OCI-LY7 (cell line): ENCODE measurements at regions not wholly inside any gene's neighbourhood (a gene's known extent, or its start where the extent isn't known, plus 50 kb on each side); places are given as distances from the start of the nearest gene placed in this dataset.

Source experiments
- BruUV-seq: library from RNA; stranded (reverse); fragments of 400-500 nt; replicated peaks from 2 replicates; lab custom pipeline; 2021; lab: Mats Ljungman, UMichigan
- CTCF ChIA-PET: fragments of 300-600 bp; sonication (Branson Sonifier 250); formaldehyde crosslinking; loops from one replicate; lab custom pipeline; 2022; ENCODE audit warnings: antibody characterized with exemption; ENCODE audit not compliant: unreplicated experiment; lab: Charles Lee
- POLR2A ChIA-PET: fragments of 300-600 bp; sonication (Branson Sonifier 250); formaldehyde crosslinking; loops from one replicate; lab custom pipeline; 2022; ENCODE audit warnings: antibody characterized with exemption; lab: Charles Lee
- DNase-seq: peaks from one replicate; pipeline ENCODE4 v3.0.0-alpha.2; 2015; ENCODE audit warnings: low spot score
- H2AFZ ChIP-seq: fragments of 200-600 bp; sonication (generic), shearing (Covaris generic); 2 replicates; pipeline ENCODE4 v1.6.1; 2014; ENCODE audit warnings: mild to moderate bottlenecking, antibody characterized with exemption, low read length, moderate library complexity
- H3K27ac ChIP-seq: fragments of 200-600 bp; sonication (generic); 2 replicates; pipeline ENCODE4 v1.5.1; 2014; ENCODE audit warnings: mixed run types, low read depth, mild to moderate bottlenecking, moderate library complexity, low read length, inconsistent platforms; ENCODE audit not compliant: poor library complexity, severe bottlenecking
- H3K36me3 ChIP-seq: fragments of 200-600 bp; sonication (generic); 2 replicates; pipeline ENCODE4 v1.6.1; 2014; ENCODE audit warnings: mild to moderate bottlenecking, antibody characterized with exemption, low read length, moderate library complexity, mixed read lengths; ENCODE audit not compliant: insufficient read depth
- H3K4me1 ChIP-seq: fragments of 200-600 bp; sonication (generic); 2 replicates; pipeline ENCODE4 v1.5.1; 2014; ENCODE audit warnings: mild to moderate bottlenecking, low read length; ENCODE audit not compliant: insufficient read depth, poor library complexity, severe bottlenecking
- H3K4me2 ChIP-seq: fragments of 200-600 bp; sonication (generic); 2 replicates; pipeline ENCODE4 v1.6.1; 2014; ENCODE audit warnings: mild to moderate bottlenecking, low read length
- H3K4me3 ChIP-seq: fragments of 200-600 bp; sonication (generic); 2 replicates; pipeline ENCODE4 v1.5.1; 2014; ENCODE audit warnings: mild to moderate bottlenecking, low read depth, low read length; ENCODE audit not compliant: poor library complexity, severe bottlenecking
- H3K79me2 ChIP-seq: fragments of 200-600 bp; sonication (generic); 2 replicates; pipeline ENCODE4 v1.6.1; 2016; ENCODE audit warnings: low read depth, mild to moderate bottlenecking, low read length, moderate library complexity, mixed read lengths; ENCODE audit not compliant: insufficient read depth
- H3K9me2 ChIP-seq: fragments of 200-600 bp; sonication (generic); 2 replicates; pipeline ENCODE4 v1.6.1; 2016; ENCODE audit warnings: mild to moderate bottlenecking, low read length, mixed read lengths; ENCODE audit not compliant: insufficient read depth
- H3K9me3 ChIP-seq: fragments of 200-600 bp; sonication (generic); 2 replicates; pipeline ENCODE4 v1.6.1; 2014; ENCODE audit warnings: mild to moderate bottlenecking, mixed run types, low read length, mixed read lengths
- H4K20me1 ChIP-seq: fragments of 200-600 bp; sonication (generic); 2 replicates; pipeline ENCODE4 v1.6.1; 2014; ENCODE audit warnings: mild to moderate bottlenecking, antibody characterized with exemption, low read length, moderate library complexity, mixed read lengths; ENCODE audit not compliant: insufficient read depth
- EZH2phosphoT487 ChIP-seq: fragments of 200-600 bp; sonication (generic); IDR thresholded peaks from 2 replicates; pipeline ENCODE4 v1.6.1; 2018; ENCODE audit warnings: low read depth, borderline replicate concordance, mild to moderate bottlenecking, mixed run types, antibody characterized with exemption, low read length, moderate library complexity, mixed read lengths
- intact Hi-C: fragments of 100-400 bp; cut with micrococcal nuclease; formaldehyde crosslinking; loops from one replicate; pipeline ENCODE4 v1.10.0; 2022; ENCODE audit not compliant: unreplicated experiment
- TF ChIP-seq, protein P1 (sequence below): fragments of 200-600 bp; sonication (generic); conservative IDR thresholded peaks from 2 replicates; pipeline ENCODE4 v1.5.1; 2014; ENCODE audit warnings: mild to moderate bottlenecking, antibody characterized with exemption, low read length, moderate library complexity, mixed read lengths

DNA sequence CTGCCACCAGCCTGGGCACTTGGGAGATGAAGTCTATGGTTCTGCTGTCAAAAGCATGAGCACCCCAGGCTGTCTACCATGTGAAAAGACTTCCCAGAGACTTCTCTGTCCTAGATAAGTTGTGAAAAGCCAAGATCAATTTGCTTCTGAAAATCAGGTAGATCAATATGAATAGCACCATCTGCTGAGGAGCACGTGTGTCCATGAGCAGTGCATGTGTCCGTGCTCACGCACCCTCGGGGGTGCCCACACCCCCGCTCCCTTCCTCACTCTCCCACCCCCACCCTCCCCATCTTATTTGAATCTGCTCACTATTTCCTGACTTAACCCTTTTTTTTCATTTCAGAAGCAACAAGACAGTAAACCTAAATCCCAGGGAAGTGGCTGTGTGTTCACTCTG is 238.3 kb upstream of the SDK2 start:
- Histone ChIP-seq H4K20me1 (no peaks in the 10 kb centered on the region), H3K27ac (no peak overlapping the region), H3K4me2 (no peak overlapping the region), H3K9me2 (no peaks in the 10 kb centered on the region), H3K4me3 (no peak overlapping the region), H3K79me2 (no peaks in the 10 kb centered on the region), H3K4me1 (no peaks in the 10 kb centered on the region), H2AFZ (no peak overlapping the region), H3K9me3 (no peaks in the 10 kb centered on the region), H3K36me3 (no peaks in the 10 kb centered on the region)
- no TSS peak for BruUV-seq
- POLR2A ChIA-PET: no interaction called here
- TF ChIP-seq EZH2phosphoT487: no peak
- TF ChIP-seq, protein P1, sequence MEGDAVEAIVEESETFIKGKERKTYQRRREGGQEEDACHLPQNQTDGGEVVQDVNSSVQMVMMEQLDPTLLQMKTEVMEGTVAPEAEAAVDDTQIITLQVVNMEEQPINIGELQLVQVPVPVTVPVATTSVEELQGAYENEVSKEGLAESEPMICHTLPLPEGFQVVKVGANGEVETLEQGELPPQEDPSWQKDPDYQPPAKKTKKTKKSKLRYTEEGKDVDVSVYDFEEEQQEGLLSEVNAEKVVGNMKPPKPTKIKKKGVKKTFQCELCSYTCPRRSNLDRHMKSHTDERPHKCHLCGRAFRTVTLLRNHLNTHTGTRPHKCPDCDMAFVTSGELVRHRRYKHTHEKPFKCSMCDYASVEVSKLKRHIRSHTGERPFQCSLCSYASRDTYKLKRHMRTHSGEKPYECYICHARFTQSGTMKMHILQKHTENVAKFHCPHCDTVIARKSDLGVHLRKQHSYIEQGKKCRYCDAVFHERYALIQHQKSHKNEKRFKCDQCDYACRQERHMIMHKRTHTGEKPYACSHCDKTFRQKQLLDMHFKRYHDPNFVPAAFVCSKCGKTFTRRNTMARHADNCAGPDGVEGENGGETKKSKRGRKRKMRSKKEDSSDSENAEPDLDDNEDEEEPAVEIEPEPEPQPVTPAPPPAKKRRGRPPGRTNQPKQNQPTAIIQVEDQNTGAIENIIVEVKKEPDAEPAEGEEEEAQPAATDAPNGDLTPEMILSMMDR: no peak
- no peak for DNase-seq
- intact Hi-C loops: no loop called here
- CTCF ChIA-PET: no interaction called here

DNA sequence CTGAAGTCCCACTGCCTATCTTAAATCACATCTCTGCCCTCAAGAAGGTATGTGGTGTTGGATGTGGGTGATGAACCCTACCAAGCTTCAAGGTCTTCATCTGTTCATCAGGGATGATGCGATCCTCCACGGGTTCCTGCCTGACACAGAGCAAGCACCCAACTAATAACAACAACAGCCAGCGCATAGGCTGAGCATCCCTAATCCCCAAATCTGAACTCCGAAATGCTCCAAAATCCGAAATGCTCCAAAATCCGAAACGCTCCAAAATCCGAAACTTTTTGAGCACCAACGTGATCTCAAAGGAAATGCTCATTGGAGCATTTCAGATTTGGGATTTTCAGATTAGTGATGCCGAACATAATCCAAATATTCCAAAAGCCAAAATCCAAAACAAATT is 238.9 kb upstream of the SDK2 start:
- H3K9me2 ChIP-seq: no peaks in the 10 kb centered on the region
- H2AFZ ChIP-seq: no peak overlapping the region
- ChIA-PET CTCF (no interaction called here), POLR2A (no interaction called here)
- no peaks in the 10 kb centered on the region for H3K9me3 ChIP-seq
- no peaks in the 10 kb centered on the region for H3K79me2 ChIP-seq
- TF ChIP-seq, protein P1: no peak
- TF ChIP-seq EZH2phosphoT487: no peak
- no peak overlapping the region for H3K4me2 ChIP-seq
- intact Hi-C loops: no loop called here
- H3K4me1 ChIP-seq: no peaks in the 10 kb centered on the region
- H3K36me3 ChIP-seq: no peaks in the 10 kb centered on the region
- H3K27ac ChIP-seq: no peak overlapping the region
- H4K20me1 ChIP-seq: no peaks in the 10 kb centered on the region
- DNase-seq: no peak
- BruUV-seq: no TSS peak
- no peak overlapping the region for H3K4me3 ChIP-seq

DNA sequence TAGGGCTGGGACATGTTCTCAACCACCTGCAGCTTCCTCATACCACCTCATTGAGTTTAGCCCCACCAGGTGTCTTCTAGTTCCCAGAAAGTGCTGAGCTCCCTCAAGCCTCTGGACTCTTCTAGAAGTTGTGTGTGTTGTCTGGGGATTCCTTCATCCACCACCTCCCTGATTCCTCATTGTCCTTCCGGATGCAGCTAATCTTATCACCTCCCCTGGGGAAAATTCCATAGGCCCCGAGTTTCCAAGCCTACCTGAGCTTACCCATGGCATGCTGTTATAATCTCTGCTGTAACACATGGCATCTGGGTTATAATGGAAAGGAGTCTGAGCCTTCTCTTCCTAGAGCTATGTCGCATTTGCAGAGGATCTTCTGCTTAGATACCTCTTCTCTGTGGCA is 243.5 kb upstream of the SDK2 start:
- no peaks in the 10 kb centered on the region for H3K36me3 ChIP-seq
- no peak overlapping the region for H2AFZ ChIP-seq
- H3K4me1 ChIP-seq: no peaks in the 10 kb centered on the region
- CTCF ChIA-PET: no interaction called here
- no peak overlapping the region for H3K4me3 ChIP-seq
- no peak overlapping the region for H3K4me2 ChIP-seq
- no TSS peak for BruUV-seq
- H3K9me2 ChIP-seq: no peaks in the 10 kb centered on the region
- no peak for DNase-seq
- intact Hi-C loops: no loop called here
- H3K9me3 ChIP-seq: no peaks in the 10 kb centered on the region
- no peaks in the 10 kb centered on the region for H4K20me1 ChIP-seq
- POLR2A ChIA-PET: interaction anchor here (1.0 kb wide), 1 partner anchor 8 kb away, joined by 3 read pairs; no protein-coding TSS in a partner anchor
- no peak overlapping the region for H3K27ac ChIP-seq
- H3K79me2 ChIP-seq: no peaks in the 10 kb centered on the region
- TF ChIP-seq, protein P1: no peak
- no peak for TF ChIP-seq EZH2phosphoT487
